ENCODE measurements at regions not wholly inside any gene's neighbourhood (a gene's known extent, or its start where the extent isn't known, plus 50 kb on each side); places are given as distances from the start of the nearest gene placed in this dataset.

DNA sequence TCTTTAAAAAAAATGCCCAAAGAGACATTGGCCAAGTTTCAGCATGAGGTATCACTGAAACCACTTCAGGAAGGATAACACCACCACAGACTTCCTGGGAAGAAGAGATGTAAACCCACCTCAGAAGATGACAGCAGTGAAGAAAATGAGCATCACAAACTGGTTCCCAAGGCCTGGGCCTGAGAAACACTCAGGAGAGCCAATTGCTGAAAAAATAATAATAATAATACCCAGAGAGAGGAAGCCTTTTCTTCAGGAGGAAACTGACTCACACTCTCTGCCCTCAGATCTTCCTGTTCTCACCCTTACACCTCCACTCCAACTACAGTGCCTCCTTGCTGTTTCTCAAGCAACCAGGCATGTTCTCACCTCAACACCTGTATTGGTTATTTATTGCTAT lies 68.1 kb upstream of the MAFB start:
- TF ChIP-seq, protein P1, sequence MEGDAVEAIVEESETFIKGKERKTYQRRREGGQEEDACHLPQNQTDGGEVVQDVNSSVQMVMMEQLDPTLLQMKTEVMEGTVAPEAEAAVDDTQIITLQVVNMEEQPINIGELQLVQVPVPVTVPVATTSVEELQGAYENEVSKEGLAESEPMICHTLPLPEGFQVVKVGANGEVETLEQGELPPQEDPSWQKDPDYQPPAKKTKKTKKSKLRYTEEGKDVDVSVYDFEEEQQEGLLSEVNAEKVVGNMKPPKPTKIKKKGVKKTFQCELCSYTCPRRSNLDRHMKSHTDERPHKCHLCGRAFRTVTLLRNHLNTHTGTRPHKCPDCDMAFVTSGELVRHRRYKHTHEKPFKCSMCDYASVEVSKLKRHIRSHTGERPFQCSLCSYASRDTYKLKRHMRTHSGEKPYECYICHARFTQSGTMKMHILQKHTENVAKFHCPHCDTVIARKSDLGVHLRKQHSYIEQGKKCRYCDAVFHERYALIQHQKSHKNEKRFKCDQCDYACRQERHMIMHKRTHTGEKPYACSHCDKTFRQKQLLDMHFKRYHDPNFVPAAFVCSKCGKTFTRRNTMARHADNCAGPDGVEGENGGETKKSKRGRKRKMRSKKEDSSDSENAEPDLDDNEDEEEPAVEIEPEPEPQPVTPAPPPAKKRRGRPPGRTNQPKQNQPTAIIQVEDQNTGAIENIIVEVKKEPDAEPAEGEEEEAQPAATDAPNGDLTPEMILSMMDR (conservative IDR thresholded peaks at IDR 0.05; ENCODE audit: low read depth): no peak
- ChIA-PET CTCF (no interaction called here), POLR2A (ENCODE audit: low non-redundant PET) (no interaction called here)
- H3K27ac ChIP-seq: no peak overlapping the region
- DNase-seq (ENCODE audit: low spot score): no peak

DNA sequence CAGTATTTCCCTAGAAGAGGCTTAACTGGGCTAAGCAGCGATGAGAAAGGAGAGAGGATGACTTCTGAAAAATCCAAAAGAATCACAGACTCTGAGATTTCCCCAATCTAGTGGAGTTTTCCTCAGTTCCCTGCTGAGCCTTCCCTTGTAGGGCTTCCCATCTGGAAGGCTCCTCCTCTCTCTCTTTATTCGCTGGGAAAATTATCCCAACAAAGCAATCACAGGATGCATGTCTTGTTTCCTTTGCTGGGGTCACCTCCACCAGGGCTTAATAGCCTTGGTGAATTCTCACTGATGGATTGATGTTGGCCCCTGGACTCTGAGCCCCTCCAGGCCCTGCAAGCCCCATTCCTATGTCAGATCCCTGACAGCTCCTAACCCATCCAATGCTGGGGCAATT lies 69.8 kb upstream of the MAFB start:
- no peak for DNase-seq (ENCODE audit: low spot score)
- POLR2A ChIA-PET (ENCODE audit: low non-redundant PET): no interaction called here
- TF ChIP-seq, protein P1 (conservative IDR thresholded peaks at IDR 0.05; ENCODE audit: low read depth): no peak
- CTCF ChIA-PET: no interaction called here
- no peak overlapping the region for H3K27ac ChIP-seq

DNA sequence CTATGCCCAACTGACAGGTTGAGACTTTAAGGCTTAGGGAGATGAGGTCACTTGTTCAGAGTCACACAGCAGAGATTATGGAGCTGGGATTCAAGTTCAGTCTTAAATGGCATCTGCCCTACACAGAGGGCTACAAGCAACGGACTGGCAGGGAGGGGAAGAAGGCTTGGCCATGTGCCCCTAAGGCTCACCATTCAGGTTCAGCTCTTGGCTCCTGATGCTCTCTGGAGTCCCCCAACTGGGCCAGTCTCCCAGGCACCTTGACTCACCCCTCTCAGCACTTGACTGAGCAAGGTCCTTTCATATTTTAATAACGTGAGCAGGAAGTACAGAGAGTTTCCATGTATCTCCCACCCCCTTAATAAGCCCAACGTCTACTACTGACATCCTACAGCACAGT lies 71.4 kb upstream of the MAFB start:
- H3K27ac ChIP-seq: no peak overlapping the region
- ChIA-PET CTCF (interaction anchor here (0.8 kb wide), 1 partner anchor 205 kb away, joined by 3 read pairs; no protein-coding TSS in a partner anchor), POLR2A (ENCODE audit: low non-redundant PET) (interaction anchor here (0.6 kb wide), 1 partner anchor 19 kb away, joined by 3 read pairs; no protein-coding TSS in a partner anchor)
- DNase-seq (ENCODE audit: low spot score): no peak
- TF ChIP-seq, protein P1 (conservative IDR thresholded peaks at IDR 0.05; ENCODE audit: low read depth): no peak

DNA sequence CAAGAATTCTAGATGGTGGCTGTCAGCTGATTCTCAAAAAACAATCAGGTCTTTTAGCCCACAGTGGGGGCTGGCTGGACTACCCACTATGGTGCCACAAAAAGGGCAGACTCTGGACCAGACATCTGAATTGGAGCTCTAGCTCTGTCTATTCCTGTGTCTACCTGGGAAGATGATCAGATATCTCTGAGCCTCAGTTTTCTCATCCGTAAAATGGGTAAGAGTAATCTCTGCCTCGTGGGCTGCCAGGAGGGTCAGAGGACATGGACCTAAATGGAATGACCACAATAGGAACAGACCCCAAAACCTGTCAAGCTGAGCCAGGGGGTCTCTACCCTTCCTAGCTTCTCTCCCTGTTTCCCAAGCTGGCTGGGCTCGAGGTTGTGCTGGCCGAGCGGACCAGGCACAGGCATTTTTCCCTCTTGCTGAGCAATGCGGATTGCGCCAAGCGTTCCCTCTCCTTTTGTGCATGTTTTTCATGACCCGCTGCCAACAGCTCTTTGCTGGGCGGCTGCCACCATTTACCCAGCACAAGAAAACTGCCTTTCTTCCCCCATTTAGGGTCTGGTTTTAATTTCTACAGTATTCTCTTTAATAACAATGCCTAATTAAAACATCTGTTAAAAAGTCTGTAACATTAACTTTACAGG lies 74.7 kb upstream of the MAFB start:
- CTCF ChIA-PET: interaction anchor here (0.6 kb wide), 1 partner anchor 33 kb away, joined by 3 read pairs; no protein-coding TSS in a partner anchor
- POLR2A ChIA-PET (ENCODE audit: low non-redundant PET): no interaction called here
- no peak overlapping the region for H3K27ac ChIP-seq
- TF ChIP-seq, protein P1 (conservative IDR thresholded peaks at IDR 0.05; ENCODE audit: low read depth): no peak
- no peak for DNase-seq (ENCODE audit: low spot score)

DNA sequence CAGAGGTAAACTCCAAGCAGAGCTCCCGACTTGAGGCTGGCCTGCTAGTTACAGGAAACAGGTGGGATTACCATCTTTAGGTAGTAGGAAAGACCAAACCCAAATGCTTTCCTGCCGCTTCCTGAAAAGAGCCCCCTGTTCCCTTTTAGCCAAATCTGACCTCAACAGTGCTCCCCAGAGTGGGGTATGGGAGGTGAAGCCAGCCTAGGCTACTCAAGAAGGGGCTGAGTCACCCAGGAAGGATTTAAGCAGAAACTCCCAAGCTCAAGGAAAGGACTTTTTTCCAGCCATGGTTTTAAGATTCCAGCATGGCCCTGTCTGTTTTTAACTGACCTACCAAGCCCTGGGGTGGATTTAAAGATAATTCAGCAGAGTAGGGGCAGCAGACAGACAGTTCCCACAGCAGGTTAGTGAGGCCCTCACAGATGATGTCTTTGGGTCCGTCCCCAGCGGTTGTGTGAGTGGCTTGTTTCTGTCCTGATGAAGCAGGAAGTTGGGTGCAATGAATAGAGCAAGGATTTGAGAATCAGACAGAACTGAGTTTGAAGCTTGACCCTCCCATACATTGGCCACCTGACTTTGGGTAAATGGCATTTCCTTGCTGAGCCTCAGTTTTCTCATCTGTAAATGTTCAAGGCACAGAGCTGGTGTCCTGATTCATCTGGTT lies 76.9 kb upstream of the MAFB start:
- no peak overlapping the region for H3K27ac ChIP-seq
- POLR2A ChIA-PET (ENCODE audit: low non-redundant PET): no interaction called here
- no peak for DNase-seq (ENCODE audit: low spot score)
- TF ChIP-seq, protein P1 (conservative IDR thresholded peaks at IDR 0.05; ENCODE audit: low read depth): no peak
- CTCF ChIA-PET: interaction anchor here (0.6 to 1.5 kb wide), 2 partner anchors 197 to 1343 kb away, joined by 5 to 8 read pairs; no protein-coding TSS in a partner anchor

DNA sequence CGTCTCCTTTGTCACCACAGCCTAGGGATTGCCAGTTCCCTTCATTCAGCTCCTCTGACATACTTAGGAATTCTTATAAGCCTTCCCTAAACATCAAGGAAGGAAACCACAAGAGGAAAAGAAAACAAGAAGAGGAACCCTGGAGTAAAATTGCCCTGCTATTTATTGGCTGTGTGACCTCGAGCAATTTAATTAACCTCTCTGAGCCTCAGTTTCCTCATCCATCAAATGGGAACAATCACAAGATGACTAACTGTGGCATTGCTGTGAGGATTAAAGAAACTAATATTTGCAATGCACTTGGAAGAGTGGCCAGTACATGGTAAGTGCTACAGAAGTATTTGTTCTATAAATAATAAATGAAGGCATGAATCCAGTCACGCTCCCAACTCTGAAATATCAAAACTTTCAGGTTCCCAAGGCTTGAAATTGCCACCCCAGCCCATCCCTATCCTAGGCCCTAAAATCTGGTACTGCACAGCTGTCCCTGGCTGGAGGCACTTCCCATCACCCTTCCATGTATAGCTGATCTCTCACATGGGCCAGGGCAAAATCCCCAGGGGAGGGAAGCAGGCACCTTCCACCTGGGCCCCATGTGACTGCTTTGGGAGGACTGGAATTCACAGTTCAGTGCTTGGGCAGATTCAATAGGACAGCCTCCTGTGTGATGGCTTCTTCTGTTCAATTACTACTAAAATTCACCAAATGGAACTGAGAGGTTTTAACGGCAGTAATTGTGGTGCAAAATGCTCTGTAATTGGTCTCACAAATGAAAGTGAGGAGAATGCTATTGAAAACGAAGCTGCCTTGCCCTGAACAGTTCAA lies 78.0 kb upstream of the MAFB start:
- H3K27ac ChIP-seq: no peak overlapping the region
- no peak for DNase-seq (ENCODE audit: low spot score)
- ChIA-PET POLR2A (ENCODE audit: low non-redundant PET) (no interaction called here), CTCF (interaction anchor here (0.7 kb wide), 1 partner anchor 967 kb away, joined by 3 read pairs; no protein-coding TSS in a partner anchor)
- TF ChIP-seq, protein P1 (conservative IDR thresholded peaks at IDR 0.05; ENCODE audit: low read depth): no peak

Measured in RWPE1 (cell line).